GM19023 (cell line): ENCODE measurements at regions not wholly inside any gene's neighbourhood (a gene's known extent, or its start where the extent isn't known, plus 50 kb on each side); places are given as distances from the start of the nearest gene placed in this dataset.

Experiments used
- ATAC-seq: cut with Tn5 transposase; IDR thresholded peaks from one replicate; pipeline ENCODE4 v1.9.1; 2021; ENCODE audit warnings: mild to moderate bottlenecking, moderate library complexity; ENCODE audit not compliant: unreplicated experiment

DNA sequence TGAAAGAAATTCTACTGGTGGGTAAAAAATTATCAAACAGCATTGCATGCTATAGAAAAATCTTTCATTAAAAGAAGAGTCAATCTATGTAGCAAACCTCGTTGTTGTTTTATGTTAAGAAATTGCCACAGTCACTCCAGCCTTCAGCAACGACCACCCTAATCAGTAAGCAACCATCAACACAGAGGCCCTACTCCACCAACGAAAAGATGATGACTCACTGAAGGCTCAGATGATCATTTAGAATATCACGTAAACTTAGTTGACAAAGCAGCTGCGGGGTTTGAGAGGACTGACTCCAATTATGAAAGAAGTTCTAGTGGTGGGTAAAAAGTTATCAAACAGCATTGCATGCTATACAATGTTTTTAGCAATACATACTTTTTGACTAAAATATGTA is 242.6 kb downstream of the DRD1 start:
- ATAC-seq, result no peak

DNA sequence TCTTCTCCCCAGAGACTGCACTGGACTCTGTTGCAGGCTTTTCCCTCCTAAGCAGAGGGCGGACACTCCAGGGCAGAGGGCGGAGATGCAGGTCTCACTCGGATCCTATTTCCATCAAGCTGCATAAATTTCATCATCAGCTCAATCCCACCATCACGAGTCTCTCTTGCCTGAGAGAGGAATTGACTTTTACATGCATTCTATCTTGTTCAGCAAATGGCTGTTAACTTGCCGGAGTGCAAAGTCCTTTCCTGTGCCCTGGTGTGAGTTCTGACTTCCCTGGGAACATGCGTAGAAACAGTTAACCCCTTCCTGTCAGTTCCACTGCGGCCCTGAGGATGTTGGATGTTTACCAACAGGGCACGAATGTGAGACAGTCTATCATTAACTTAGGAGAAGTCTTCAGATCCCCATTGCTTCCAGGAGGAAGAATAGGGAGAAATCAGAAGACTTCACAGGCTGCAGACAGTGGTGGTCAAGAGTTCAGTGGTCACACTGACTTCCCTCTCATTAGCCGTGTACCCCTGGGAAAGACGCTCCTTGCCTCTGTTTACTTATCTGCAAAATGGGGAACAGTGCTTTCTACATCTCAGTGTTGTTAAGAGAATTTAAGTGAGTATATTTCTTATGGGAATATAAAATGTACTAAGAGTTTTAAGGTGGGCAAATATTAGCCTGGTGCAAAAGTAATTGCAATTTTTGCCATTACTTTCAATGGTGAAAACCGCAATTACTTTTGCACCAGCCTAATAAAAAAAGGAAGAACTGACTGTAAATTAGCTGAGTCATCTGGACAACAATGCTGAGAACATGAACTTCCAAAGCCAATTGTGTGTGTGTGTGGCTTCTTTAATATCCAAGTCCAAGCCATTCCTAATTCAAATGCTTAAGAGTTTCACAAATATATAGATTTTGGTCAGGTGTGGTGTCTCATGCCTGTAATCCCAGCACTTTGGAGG is 248.0 kb downstream of the DRD1 start:
- no peak for ATAC-seq

DNA sequence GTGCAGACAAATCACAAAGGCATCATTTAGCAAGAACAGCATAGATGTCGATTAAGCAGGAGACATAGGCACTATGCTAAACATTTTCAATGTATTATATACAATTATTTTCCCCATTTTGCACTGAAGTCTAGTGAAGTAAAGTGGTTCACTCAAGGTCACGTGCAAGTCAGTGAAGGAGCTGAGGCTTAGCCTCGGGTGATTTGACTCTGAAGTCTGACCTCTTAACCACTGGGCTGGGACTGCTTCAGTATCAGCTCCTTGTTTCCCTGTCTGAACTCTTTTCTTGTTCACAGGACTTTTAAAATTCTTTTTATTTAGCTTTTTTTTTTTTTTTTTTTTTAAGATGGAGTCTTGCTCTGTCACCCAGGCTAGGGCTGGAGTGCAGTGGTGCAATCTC is 262.7 kb downstream of the DRD1 start:
- no peak for ATAC-seq

DNA sequence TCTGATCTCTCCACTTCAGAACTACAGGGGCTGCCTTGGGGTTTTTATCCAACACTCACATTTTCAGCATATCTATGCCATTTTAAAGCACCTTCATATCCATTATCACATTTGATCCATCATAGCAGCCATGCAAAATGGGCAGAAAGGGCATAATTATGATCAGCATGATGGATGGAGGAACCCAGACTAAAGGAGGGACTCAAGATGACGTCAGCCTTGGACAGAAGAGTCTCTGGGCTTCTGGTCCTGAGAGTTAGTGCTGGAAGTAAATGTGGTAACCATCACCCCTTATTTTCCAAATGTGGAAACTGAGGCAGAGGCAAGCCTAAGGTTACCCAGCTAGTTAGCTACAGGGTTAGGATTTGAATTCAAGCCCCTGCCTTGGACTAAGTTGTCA is 273.1 kb downstream of the DRD1 start:
- ATAC-seq, result no peak

DNA sequence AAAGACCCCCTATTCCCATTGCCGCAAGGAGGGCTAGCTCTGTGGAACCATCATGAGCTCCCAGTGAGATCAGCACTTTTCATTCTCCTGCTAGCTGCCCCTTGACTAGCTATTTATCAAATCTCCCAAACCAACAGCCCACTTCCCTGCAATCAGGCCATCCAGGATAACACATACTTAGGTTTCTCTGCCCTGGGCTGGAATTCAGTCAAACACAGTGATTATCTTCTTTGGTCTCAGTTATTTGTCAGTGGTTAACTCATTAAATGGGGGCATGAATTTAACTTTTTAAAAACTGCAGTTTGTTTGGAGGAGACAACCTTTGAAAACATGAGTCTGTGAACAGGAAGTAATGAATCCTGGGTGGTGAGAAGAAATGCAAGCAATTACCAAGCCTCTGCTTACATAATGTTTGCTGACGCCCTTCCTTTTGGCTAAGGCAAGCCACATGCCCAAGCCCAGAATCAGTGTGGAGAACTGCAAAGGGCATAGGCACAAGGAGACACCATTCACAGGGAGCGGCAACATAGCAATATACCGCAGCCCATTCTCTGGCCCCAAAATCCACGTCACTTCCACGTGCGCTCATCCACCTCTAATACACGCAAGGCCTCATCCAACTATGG is 275.0 kb downstream of the DRD1 start:
- no peak for ATAC-seq

DNA sequence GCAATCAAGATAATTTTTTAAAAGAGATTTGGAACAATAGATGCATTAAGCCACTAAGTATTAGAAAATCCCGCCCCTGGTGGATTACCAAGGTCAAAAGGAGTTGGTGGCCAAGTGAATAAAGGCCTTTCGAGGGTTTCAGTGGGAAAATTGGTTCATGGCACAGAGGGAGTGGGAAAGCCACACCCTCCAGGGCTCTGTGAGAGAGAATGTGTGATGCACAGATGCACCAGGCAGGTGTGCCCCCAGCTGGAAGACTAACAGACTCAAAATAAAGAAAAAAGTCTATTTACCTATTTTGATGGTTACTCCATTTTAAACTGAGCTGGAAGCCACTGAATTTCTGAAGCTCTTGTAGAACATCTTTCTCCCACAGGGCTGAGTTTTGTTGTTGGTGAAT is 278.0 kb downstream of the DRD1 start:
- no peak for ATAC-seq

DNA sequence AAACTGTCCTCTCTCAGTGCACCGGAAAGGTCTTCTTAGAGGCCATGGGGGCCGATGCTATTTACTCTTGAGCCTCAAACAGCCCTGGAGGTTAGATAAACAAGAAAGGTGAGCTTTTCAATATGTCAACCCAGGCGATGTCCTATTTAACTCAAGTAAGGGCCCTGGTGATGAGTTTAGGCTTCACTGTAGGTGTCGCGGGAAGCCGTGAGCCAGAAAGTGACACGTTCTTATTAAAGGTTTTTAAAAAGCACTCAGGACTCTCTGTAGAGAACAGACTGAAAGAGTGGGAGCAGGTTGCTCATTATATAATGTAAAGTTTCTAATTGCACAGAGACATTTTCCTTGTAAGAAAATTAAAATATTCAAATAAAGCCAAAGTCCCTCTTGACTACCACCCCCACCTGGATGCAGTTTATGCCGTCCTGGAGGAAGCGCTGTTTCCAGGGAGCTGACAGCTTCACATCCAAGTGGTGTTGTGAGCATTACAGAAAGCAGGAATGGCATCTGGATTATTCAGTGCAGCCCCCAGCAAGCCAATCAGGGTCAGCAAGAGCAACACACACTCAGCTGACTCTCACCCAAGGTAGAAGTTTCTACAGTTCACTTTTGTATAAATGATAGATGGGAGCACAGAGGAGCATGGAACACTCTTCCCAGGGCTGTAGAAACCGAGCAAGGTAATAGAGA is 280.3 kb downstream of the DRD1 start:
- ATAC-seq, result no peak

DNA sequence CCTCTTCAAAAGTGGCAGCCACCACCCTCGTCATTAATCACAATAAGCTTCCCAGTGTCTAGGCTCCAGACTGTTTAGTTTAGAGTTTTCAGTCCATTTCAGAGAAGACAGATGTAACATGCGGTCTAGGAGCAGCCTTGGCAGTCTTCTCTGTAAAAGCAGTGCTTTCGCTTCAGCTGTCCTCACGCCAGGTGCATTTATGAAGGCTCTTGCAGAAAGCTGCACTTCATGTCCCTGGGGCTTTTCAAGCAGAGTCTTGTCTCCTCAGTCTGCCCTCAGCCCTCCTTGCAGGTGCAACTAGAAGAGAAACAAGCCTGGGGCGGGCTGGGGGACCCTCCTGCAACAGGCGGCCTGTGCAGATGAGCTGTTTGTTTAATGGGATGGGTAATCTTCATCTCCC is 281.9 kb downstream of the DRD1 start:
- no peak for ATAC-seq

DNA sequence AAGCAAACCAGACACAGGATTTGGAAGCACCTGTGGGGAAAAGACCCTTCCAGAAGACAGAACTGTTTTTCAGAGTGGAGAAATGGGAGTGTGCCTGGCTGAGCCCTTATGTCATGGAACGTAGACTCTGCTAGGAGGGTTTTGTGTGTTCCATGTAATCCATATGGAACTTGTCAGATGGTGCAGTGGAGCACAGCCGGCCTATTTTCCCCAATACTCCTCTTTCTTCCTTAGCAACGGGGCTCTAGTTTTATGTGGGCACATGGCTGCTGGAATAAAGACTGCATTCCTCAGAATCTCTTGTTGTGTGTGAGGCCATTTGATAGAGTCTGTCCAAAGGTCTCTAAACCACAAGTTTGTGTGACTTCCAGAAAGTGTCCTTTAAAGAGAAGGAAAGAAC is 284.0 kb downstream of the DRD1 start:
- ATAC-seq, result no peak

DNA sequence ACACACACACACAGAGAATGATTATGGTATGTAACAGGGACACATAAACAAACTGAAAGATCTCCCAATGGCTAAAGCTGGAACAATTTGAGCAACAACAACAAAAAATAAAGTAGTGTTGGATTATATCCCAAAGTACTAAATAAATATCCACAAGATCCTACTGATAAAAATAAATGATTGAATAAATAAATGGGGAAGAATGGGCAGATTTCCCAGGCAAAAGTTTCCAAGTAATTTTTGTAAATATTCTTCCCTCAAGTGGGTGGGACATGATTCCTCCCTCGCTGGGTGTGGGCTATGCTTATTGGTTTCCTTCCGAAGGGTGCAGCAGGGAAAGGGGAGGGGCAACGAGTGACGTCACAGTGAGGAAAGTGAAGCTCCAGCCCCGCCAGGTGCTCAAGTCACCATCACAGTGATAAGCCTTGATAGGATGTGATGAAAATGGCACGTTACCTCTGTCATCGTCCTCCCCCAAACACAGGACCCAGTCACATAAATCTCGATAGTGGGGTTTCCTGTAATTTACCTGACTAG is 295.3 kb downstream of the DRD1 start:
- ATAC-seq, result no peak

DNA sequence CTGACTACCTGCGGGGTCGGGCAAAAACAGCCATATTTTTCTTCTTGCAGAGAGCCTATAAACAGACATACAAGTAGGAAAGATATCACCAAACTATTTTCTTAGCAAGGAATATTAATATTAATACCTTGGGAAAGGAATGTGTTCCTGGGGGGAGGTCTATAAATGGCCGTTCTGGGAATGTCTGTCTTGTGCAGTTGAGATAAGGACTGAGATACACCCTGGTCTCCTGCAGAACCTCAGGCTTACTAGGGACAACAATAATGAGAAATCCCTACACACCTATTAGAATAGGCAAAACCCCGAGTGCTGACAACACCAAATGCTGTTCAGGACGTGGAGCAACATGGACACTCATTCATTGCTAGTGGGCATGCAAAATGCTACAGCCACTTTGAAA is 297.2 kb downstream of the DRD1 start:
- ATAC-seq, result no peak

DNA sequence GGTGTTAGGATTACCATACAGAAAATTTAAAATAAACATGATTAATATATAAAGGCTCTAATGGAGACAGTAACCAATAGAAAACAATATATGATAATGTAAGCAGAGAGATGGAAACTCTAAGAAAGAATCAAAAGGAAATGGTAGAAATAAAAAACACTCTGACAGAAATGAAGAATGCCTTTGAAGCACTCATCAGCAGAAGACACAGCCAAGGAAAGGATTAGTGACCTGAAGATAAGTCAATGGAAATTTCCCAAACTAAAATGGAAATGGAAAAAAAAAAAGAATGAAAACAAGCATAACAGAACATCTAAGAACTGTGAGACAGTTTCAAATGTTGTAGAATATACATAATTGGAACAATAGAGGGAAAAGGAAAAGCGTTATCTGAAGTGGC is 302.6 kb downstream of the DRD1 start:
- ATAC-seq, result no peak

DNA sequence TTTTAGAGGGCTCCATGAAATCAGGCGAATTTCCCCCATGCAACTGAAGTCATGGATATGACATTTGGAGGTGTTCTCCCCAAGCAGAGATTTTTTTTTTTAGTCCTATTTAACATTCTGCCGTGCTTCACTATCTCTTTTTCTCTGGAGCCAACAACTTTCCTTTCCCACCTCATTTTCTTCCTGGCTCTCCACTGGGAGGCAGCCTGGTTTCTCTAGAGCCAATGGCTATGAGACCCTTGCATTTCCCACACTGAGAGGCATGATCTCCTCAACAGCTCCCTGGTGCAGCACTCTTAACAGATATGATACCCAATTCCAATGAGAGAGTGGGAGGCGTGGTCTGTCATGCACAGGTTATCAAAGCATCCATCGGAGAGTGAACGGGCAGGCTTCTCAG is 310.8 kb downstream of the DRD1 start:
- no peak for ATAC-seq

DNA sequence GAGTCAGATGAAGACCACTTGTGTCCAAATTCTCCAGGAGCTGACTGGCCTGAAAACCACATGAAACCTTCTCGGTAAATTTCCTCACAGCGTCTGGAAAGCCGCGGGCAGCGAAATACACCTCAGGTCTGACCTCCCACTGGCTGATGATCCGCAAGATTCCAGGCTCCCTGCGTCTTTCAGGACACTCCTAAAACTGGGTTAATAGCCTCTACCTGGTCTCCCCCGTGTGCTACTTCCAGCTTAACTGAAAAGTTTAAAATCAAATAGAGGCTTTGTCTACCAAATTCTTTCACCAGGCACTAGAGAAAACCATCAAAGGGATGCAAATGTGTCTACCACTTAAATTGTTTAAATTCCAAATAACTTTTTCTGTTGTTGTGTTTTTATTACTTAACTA is 312.6 kb downstream of the DRD1 start:
- ATAC-seq, result no peak

DNA sequence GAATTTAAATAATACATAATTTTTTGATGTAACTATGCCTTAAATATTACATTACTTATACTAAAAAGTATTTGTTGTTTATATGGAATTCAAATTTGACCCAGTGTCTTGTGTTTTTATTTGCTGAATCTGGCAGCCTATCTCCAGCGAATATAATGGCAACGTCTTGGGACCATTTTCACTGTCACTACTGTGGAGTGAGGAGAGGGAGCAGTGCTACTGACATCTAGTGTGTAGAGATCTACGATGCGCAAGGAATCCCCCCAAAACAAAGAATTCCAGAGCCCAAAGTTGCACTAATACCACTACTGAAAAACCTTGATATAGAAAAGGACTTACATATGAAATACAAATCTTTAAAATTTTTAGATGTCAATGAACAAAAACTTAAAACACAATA is 314.4 kb downstream of the DRD1 start:
- no peak for ATAC-seq

DNA sequence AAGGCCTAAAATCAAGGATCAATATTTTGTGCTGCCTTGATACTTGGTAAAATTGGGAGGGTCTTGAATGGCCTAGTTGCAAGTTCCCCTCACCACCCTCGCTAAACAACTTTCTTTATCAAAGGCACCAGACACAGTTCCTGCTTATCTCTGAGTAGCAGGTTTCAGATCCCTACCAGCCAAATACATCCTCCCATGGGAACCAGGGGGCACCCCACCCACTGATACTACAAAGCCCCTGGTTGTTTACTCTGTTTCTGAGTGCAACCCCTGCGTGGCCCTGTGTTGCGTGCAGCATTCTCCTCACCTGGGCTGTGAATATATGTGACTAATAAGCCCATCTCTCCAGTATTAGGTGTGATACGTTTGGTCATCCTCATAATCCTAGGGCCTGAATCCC is 314.9 kb downstream of the DRD1 start:
- no peak for ATAC-seq

DNA sequence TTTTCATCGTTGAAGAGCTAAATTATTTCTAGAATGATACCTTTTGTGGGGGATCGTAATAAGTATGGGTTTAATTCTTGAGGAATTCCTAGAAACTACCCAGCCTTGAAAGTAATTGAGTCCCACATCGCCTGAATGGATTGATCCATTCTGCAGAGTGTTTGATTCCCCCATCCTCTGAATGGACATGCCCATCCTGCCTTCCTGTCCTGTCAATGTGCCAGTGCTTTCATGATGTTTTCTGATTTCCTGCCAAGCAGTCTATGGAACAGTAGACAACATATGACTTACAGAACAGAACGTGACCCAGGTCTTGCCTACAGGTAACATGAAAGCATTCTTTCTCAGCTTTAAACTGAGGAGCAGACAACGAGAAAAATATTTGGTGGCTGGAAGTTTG is 319.2 kb downstream of the DRD1 start:
- no peak for ATAC-seq

DNA sequence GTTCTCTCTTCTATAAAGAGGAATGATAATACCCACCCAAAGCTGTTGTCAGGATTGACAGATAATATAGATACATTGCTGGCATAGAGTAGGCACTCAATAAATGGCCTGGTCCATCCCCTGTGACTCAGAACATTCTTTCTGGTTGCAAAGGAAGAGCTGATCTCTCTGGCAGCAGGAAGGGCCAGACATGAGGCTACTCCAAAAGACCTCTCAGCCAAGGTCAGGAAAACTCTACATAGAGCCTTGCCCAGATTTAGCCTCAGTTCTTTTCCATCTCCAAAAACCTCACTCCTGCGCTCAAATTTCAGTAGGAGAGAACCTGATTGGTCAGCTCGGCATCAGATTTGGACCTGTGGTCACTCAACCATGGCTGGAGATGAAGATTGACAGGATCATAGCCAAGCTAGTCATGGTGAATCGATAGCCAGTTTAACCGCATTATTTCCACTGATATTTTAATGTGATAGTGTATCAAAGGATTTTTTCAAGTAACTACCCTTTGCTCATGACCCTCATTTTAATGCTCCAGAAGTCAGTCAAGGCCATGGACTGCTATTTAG is 319.6 kb downstream of the DRD1 start:
- ATAC-seq, result no peak

DNA sequence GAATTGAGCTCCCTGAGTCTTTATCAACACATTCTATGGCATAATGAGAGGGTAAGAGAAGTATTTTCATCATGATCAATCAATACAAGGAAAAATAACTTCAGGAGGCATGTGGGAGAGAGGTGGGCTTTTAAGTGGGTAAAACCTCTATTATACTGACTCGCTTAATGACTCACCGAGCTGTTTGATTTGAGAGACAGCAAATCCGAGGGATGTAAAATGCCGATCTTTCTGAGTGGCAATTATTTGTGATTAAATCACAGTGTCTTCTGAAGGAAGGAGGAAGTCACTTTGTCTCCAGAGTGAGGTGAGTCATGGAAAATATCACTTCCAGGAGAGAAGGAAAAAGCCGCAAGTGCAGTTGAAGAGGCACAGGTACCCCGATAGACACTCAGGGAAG is 320.4 kb downstream of the DRD1 start:
- no peak for ATAC-seq

DNA sequence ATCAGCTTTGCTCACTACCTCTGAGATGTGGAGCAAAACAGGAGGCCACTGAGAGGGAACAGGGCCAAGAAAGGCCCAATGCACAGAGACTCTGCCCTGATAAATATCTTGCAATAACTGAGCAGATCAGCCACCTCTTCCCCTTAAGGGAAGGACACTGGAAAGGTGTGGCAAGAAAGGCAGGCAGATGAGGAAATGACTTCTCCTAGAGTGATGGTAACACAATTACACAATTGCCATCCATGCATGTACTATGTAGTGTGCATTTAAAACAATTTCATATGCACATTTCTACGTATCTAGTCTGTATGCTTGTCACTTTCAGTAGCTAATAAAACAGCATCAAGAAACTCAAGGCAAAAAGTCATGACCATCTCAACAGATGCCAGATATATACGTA is 322.5 kb downstream of the DRD1 start:
- ATAC-seq, result no peak

DNA sequence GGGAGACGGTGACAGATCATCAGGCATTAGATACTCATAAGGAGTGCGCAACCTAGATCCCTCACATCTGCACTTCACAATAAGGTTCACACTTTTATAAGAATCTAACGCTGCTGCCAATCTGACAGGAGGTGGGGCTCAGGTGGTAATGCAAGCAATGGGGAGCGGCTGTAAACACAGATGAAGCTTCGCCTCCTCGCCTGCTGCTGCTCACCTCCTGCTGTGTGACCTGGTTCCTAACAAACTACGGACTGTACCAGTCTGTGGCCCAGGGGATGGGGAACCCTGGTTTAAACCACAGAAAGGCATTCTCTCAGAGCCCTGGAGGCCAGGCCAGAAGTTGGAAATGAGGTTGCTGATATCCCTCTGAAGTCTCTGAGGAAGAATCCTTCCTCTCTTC is 323.6 kb downstream of the DRD1 start:
- no peak for ATAC-seq
